Astrocyte (in vitro differentiated cells and primary cell): ENCODE measurements at regions not wholly inside any gene's neighbourhood (a gene's known extent, or its start where the extent isn't known, plus 50 kb on each side); places are given as distances from the start of the nearest gene placed in this dataset.

ENCODE experiments used
- CTCF ChIP-seq: IDR thresholded peaks from 2 replicates; pipeline ENCODE4 v1.5.1; 2011; ENCODE audit warnings: low read depth, mild to moderate bottlenecking, inconsistent platforms, low read length, moderate library complexity; ENCODE audit not compliant: insufficient read depth
- EZH2 ChIP-seq: IDR thresholded peaks from 2 replicates; pipeline ENCODE4 v1.6.1; 2012; ENCODE audit warnings: mild to moderate bottlenecking, low read length, inconsistent platforms; ENCODE audit not compliant: insufficient read depth

- no peak for TF ChIP-seq CTCF
- TF ChIP-seq EZH2 = no peak
Observed at GRCh38 chr4:188198982-188199792, 59.9 kb downstream of the TRIML1 start.
